Activated CD4-positive, alpha-beta T cell treated with anti-CD3 and anti-CD28 coated beads, Interleukin-2, amount 50 U/mL, for 4 hours (primary cell): ENCODE measurements at regions not wholly inside any gene's neighbourhood (a gene's known extent, or its start where the extent isn't known, plus 50 kb on each side); places are given as distances from the start of the nearest gene placed in this dataset.

Experiments
- DNase-seq, 2 experiments: peaks; one replicate each; pipeline ENCODE4 v3.0.0-alpha.2; 2020

- DNase-seq = no peak
Observed at GRCh38 chr18:24915547-24915946, 436.4 kb downstream of the ZNF521 start.

GRCh38 chr18:24917767-24918166 lies 434.2 kb downstream of the ZNF521 start:
- DNase-seq = no peak

- no peak for DNase-seq
Observed at GRCh38 chr18:24918257-24918656, 433.7 kb downstream of the ZNF521 start.

DNA sequence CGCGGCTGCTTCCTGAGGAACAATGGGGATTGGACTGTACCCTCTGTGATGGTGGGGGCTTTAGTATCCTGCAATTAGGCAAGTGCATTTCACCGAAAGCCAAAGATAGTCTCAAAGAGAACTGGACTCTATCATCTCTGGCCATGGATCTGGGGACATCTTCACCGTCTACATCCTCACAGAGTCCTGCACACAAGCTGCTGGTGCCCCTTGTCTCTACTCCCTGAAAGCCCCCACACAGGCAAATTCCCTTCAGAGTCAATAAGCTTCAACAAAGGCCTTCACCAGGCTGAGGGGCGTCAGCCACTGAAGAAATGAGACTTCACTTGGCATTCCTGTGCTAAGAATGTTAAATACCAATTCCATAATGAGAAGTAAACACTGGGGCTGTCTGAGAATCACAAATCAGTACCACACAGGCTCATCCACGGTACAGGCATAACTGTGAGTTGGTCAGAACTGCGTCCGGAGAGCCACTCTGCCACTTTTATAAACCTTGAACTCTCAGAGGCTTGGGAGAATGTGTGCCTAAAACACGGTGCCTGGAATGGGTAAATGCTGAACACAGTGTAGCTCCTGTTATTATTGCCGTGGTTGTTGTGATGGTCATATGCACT lies 432.7 kb downstream of the ZNF521 start:
- no peak for DNase-seq

DNA sequence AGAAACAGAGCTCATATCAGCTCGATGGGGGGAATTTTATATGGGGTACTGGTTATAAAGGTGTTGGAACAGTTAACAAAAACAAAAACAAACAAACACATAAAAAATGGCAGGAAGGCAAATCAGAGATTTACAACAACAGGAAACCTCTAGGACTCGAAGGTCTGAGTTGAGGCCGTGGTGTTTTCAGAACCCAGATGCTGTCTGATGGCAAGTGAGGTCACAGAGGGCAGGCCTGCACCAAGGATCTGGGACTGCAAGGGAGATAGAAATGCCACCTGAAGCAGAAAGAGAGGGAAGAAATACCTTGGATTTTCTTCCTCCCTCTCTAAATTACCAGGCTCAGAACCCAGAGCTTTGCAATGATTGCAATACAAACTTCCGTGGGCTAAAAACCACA lies 429.5 kb downstream of the ZNF521 start:
- DNase-seq = no peak

GRCh38 chr18:24923138-24923537 lies 428.8 kb downstream of the ZNF521 start:
- no peak for DNase-seq

- no peak for DNase-seq
Observed at GRCh38 chr18:24924066-24924716, 427.8 kb downstream of the ZNF521 start.

GRCh38 chr18:24926649-24927048 lies 425.3 kb downstream of the ZNF521 start:
- no peak for DNase-seq

GRCh38 chr18:24928301-24928878 lies 423.6 kb downstream of the ZNF521 start:
- no peak for DNase-seq

GRCh38 chr18:24930478-24930877 lies 421.5 kb downstream of the ZNF521 start:
- DNase-seq = no peak

DNA sequence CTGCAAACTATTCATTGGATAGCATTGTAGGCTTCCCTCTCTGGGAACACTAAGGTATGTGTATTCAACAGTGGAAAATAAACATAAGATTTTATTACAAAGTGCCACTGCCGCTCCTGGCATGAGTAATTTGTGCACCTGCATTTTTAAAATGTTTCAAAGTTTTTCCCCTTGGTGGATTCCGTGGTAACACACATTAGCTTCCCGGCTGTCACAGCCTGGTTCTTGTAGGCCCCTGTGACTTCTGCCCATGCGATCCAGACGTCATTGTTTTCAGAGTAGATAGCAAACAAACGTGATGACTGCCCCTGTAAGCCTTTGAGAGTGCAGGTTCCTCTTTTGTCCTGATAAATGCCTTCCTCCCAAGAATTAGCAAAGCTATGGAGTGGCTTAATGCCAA lies 421.0 kb downstream of the ZNF521 start:
- no peak for DNase-seq

- no peak for DNase-seq
Observed at GRCh38 chr18:24933345-24933744, 418.6 kb downstream of the ZNF521 start.

- no peak for DNase-seq
Observed at GRCh38 chr18:24934258-24934932, 417.6 kb downstream of the ZNF521 start.

GRCh38 chr18:24935008-24935407 lies 417.0 kb downstream of the ZNF521 start:
- no peak for DNase-seq

GRCh38 chr18:24935896-24936295 lies 416.1 kb downstream of the ZNF521 start:
- no peak for DNase-seq

DNA sequence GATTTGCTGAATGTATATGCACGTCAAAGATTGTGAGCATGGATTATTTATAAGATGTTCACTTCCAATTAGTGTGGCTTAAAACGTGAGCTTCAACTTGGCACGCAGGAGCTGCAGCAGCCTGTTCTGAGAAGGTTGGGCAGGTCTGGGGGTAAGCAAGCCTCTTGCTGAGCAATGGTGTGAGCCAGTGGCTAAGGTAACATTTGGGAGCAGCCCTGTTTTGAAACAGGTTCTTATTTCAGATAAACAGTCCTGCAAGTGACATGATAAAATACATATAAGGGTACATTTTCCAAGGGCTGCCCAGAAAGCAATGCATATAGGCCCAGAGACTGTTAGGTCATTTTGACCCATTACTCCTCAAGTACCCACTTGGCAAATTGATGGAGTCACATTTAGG lies 415.3 kb downstream of the ZNF521 start:
- DNase-seq = no peak

- DNase-seq = no peak
Observed at GRCh38 chr18:24937639-24938275, 414.2 kb downstream of the ZNF521 start.

- no peak for DNase-seq
Observed at GRCh38 chr18:24940416-24940815, 411.6 kb downstream of the ZNF521 start.

GRCh38 chr18:24941174-24941951 lies 410.6 kb downstream of the ZNF521 start:
- no peak for DNase-seq

GRCh38 chr18:24942144-24942543 lies 409.8 kb downstream of the ZNF521 start:
- no peak for DNase-seq

GRCh38 chr18:24947521-24948305 lies 404.3 kb downstream of the ZNF521 start:
- no peak for DNase-seq

DNA sequence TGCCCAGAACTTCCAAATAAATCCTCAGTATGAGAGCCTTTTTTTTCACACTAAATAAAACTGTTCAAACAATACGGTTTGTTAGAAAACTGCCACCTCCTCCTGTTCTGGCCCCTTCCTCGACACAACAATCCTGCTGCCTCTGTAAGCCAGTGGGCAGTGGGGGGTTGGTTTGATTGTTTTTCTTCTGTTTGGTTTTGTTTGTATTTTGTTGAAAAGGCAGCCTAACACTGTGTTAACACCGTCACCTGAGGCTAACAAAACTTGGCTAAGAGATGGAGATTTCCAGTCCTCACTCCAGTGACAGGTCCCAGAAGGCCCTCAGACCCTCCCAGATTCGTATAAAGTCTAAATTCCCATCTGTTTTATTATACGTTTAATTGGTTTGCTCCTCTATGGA lies 402.1 kb downstream of the ZNF521 start:
- DNase-seq = no peak
